ENCODE measurements at regions not wholly inside any gene's neighbourhood (a gene's known extent, or its start where the extent isn't known, plus 50 kb on each side); places are given as distances from the start of the nearest gene placed in this dataset.

DNA sequence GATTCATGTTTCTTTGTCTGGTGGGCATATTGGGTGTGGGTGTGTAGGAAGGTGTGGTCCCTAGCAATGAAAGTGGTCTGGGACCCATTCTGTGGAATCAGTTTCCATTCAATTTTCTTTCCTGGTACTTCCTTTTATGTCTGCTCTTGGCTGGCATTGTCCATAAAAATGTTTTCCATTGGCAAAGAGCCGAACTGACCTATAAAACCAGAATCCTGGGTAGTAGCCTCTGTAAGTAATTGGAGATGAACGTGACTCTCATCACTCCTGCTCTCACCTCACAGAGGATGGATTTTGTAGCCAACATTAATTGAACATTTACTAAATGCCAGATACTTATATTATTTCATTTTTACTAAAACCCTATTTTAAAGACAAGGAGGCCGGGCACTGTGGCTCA, 66.5 kb upstream of the IRX3 start:
- H3K4me3 Mint-ChIP-seq: no peak overlapping the region
- peaks cover 4% of the 10 kb centered on the region for H3K27me3 Mint-ChIP-seq (ENCODE audit: low read depth)
- no peaks in the 10 kb centered on the region for H3K4me1 Mint-ChIP-seq
- no peak overlapping the region for H3K27ac Mint-ChIP-seq (ENCODE audit: unreplicated experiment)
- H3K36me3 Mint-ChIP-seq (ENCODE audit: low read depth): peaks cover 3% of the 10 kb centered on the region
- TF ChIP-seq, protein P1, sequence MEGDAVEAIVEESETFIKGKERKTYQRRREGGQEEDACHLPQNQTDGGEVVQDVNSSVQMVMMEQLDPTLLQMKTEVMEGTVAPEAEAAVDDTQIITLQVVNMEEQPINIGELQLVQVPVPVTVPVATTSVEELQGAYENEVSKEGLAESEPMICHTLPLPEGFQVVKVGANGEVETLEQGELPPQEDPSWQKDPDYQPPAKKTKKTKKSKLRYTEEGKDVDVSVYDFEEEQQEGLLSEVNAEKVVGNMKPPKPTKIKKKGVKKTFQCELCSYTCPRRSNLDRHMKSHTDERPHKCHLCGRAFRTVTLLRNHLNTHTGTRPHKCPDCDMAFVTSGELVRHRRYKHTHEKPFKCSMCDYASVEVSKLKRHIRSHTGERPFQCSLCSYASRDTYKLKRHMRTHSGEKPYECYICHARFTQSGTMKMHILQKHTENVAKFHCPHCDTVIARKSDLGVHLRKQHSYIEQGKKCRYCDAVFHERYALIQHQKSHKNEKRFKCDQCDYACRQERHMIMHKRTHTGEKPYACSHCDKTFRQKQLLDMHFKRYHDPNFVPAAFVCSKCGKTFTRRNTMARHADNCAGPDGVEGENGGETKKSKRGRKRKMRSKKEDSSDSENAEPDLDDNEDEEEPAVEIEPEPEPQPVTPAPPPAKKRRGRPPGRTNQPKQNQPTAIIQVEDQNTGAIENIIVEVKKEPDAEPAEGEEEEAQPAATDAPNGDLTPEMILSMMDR (conservative IDR thresholded peaks at IDR 0.05): no peak
- no peak for DNase-seq (ENCODE audit: low read depth, low spot score)
- H3K9me3 Mint-ChIP-seq: peaks cover 14% of the 10 kb centered on the region

DNA sequence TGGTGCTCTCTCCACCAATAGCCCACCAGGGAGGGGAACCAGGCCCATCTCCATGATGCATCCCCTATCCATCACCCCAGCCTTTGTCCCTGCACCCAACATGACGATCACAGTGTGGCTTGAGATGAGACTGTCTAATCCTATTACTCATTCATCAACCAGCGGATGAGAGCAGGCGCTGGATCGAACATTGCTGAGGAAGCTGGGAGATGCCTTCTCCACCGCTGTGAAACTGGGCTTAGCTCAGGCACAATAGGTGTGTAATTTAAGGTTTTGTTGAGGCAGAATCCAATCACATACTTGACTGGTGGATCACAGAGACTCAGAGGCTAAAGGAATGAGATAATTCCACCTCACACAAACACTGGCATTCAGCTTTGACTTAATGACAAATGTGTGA, 64.6 kb upstream of the IRX3 start:
- no peak overlapping the region for H3K27ac Mint-ChIP-seq (ENCODE audit: unreplicated experiment)

DNA sequence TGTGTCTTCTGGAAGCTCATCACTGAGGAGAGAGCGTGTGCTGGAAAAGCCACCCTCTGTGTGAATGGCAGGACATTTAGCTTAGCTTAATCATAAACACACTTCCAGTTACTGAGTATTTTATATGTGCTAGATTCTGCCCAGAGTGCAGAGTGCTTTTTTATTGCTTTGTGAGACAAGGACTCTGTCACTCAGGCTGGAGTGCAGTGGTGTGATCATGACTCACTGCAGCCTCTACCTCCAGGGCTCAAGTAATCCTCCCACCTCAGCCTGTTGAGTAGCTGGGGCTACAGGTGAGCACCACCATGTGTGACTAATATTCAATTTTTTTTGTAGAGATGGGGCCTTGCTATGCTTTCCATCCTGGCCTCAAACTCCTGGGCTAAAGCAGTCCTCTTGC, 61.4 kb upstream of the IRX3 start:
- H3K36me3 Mint-ChIP-seq (ENCODE audit: low read depth): no peaks in the 10 kb centered on the region
- H3K4me3 Mint-ChIP-seq: no peak overlapping the region
- no peak overlapping the region for H3K27ac Mint-ChIP-seq (ENCODE audit: unreplicated experiment)
- H3K27me3 Mint-ChIP-seq (ENCODE audit: low read depth): peaks cover 4% of the 10 kb centered on the region
- no peaks in the 10 kb centered on the region for H3K4me1 Mint-ChIP-seq
- DNase-seq (ENCODE audit: low read depth, low spot score): no peak
- peaks cover 5% of the 10 kb centered on the region for H3K9me3 Mint-ChIP-seq
- TF ChIP-seq, protein P1 (conservative IDR thresholded peaks at IDR 0.05): no peak

More for the DNA sequence above, 64.6 kb upstream of the IRX3 start:
- Mint-ChIP-seq H3K4me3 (no peak overlapping the region), H3K4me1 (no peaks in the 10 kb centered on the region), H3K27me3 (ENCODE audit: low read depth) (peaks cover 4% of the 10 kb centered on the region), H3K9me3 (peaks cover 14% of the 10 kb centered on the region), H3K36me3 (ENCODE audit: low read depth) (peaks cover 3% of the 10 kb centered on the region)
- no peak for DNase-seq (ENCODE audit: low read depth, low spot score)
- TF ChIP-seq, protein P1 (conservative IDR thresholded peaks at IDR 0.05): no peak

DNA sequence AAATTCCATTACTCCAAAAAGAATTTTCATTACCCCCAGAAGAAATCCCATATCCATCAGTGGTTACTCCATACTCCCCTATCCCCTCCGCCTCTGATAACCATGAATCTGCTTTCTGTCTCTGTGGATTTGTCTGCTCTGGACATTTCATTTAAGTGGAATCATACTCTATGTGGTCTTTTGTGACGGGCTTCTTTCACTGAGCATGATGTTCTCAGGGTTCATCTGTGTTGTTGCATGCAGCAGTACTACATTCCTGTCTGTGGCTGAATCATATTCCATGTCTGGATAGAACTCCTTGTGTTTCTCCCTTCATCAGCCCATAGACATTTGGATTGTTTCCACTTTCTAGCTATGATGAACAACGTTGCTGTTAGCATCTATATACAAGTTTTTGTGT, 59.5 kb upstream of the IRX3 start:
- no peaks in the 10 kb centered on the region for H3K27me3 Mint-ChIP-seq (ENCODE audit: low read depth)
- no peak overlapping the region for H3K4me3 Mint-ChIP-seq
- H3K9me3 Mint-ChIP-seq: peaks cover 5% of the 10 kb centered on the region
- H3K36me3 Mint-ChIP-seq (ENCODE audit: low read depth): no peaks in the 10 kb centered on the region
- no peak overlapping the region for H3K27ac Mint-ChIP-seq (ENCODE audit: unreplicated experiment)
- H3K4me1 Mint-ChIP-seq: no peaks in the 10 kb centered on the region
- TF ChIP-seq, protein P1 (conservative IDR thresholded peaks at IDR 0.05): no peak
- DNase-seq (ENCODE audit: low read depth, low spot score): no peak

DNA sequence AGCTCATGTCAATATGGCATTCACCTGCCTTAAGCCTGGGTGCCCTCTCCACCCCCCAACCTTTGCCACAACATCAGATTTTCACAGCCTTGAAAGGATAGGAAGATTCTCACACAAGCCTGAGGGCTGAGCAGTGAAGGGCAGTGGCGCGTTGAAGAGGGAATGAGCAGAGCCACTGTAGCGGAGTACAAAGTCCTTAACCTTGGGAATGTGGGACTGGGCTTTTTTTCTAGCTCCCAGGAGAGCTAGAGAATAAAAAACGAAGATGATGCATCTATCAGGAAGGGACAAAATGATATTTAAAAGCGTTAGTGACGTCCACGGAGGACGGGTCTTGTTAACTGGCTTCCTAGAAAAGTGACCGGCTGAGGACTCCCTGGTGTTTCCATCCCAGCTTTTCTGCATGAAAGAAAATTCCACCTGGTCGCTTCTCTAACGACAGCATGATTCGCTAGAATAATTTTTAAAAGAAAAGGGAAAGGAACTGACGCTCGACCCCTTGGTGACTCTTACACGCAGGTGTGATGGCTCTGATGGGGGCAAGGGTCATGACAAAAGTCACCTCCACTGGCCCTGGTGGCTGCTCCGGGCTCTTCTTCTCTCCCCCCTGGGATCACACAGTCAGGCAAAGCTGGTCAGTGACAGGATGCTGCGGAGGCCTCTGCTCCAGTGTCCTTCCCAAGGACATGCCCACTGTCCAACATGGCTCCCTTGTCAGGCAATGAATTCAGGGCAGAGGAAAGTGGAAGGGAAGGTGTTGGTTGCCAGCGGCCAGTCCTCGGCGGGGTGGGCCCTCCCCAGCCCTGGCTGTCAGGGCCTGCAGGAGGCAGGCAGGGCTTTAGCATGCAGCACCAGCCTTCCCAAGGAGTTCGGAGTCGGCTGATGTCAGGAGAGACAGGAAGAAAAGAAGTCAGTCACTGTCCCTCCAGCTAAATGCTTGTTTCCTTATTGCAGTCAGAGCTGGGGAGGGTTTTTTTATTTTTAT, 58.4 kb upstream of the IRX3 start:
- Mint-ChIP-seq H3K27ac (ENCODE audit: unreplicated experiment) (no peak overlapping the region), H3K27me3 (ENCODE audit: low read depth) (no peaks in the 10 kb centered on the region), H3K4me3 (no peak overlapping the region), H3K4me1 (no peaks in the 10 kb centered on the region), H3K9me3 (peaks cover 5% of the 10 kb centered on the region), H3K36me3 (ENCODE audit: low read depth) (no peaks in the 10 kb centered on the region)
- DNase-seq (ENCODE audit: low read depth, low spot score): no peak
- TF ChIP-seq, protein P1 (conservative IDR thresholded peaks at IDR 0.05): no peak

Measured in neural crest cell (in vitro differentiated cells).